NAMALWA (cell line): ENCODE measurements at regions not wholly inside any gene's neighbourhood (a gene's known extent, or its start where the extent isn't known, plus 50 kb on each side); places are given as distances from the start of the nearest gene placed in this dataset.
"Not testable (repeated sequence)": the region's sequence is repeated elsewhere in the genome, so short reads cannot be mapped to it uniquely, and the experiment has no call there.

Experiments used
- DNase-seq: peaks from one replicate; pipeline ENCODE4 v3.0.0-alpha.2; 2015; ENCODE audit warnings: low spot score

- DNase-seq, result no peak
These were observed 161.7 kb downstream of the SPTSSA start for GRCh38 chr14:34300330-34300729.

DNA sequence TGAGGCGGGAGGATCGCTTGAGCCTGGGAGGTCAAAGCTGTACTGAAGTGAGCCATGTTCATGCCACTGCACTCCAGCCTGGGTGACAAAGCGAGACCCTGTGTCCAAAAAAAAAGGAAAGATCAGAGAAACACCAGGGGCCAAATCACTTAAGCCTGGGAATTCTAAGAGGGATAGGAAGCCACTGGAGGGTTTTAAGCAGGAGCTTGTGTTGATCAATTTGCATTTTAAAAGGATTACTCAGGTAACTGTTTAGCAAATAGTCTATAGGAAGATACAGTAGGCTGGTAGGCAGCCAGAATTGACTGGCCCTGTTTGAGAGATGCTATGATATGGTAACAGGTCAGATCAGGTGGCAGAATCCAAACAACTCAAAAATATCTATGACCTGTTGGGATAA, 162.7 kb downstream of the SPTSSA start:
- no peak for DNase-seq

GRCh38 chr14:34297786-34298520, 164.1 kb downstream of the SPTSSA start:
- no peak for DNase-seq

DNA sequence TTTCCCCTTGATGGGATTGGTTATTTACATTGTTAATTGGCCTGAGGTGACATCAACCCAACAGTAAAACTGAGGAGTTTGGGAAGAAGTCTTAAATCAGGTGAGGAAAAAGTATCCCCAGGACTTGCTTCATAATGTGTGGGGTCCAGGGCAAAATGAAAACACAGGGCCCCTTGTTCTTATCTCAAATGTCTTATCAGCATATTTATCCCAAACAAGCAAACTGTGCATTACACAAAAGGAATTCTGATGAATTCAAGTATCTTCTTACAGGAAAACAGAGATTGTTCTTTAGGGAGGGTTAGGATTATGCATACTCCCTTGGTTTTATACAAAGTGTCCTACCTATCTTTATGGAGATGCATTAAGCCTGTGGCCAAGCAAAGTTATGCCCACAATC, 178.4 kb downstream of the SPTSSA start:
- DNase-seq, result no peak

- DNase-seq, result no peak
These were observed 184.8 kb downstream of the SPTSSA start for GRCh38 chr14:34277191-34277590.

DNA sequence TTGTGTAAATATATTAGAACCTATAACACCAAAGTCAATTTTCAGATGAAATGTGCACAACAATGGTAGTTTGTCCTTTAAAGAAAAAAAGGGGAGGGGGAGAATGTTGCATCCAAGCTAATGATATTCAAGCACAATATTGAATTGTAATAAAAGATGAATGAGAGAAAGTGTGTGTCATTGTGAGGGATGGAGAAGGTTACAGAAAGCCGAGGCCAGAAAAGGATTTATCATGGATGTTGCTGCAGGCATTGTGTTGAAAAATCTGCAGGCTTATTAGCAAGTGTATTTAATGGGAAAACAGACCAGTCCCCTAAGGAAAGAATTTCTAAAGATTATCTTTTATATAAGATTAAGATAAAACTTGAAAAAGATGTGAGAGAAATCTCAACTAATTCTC, 186.5 kb downstream of the SPTSSA start:
- no peak for DNase-seq

DNA sequence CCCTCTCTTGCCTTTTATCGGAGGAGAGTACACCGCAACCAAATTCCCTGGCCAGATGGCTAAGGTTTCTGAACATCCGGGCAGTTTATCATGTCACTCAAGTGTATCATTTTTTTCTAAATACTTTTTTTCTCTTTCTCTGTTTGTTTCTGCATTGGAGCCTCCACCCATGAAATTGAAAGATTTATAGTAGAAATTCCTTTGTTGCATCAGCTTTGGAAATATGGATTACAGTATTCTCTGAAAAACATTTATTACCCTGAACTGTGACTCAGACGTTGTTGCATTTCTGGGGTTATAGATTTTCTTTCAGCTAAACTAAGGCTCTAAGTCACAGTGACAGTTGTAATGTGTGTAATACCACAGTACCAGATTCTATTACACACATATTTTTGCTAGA, 187.0 kb downstream of the SPTSSA start:
- DNase-seq, result no peak

- DNase-seq, result not testable (repeated sequence)
These were observed 188.3 kb downstream of the SPTSSA start for GRCh38 chr14:34273716-34274115.

DNA sequence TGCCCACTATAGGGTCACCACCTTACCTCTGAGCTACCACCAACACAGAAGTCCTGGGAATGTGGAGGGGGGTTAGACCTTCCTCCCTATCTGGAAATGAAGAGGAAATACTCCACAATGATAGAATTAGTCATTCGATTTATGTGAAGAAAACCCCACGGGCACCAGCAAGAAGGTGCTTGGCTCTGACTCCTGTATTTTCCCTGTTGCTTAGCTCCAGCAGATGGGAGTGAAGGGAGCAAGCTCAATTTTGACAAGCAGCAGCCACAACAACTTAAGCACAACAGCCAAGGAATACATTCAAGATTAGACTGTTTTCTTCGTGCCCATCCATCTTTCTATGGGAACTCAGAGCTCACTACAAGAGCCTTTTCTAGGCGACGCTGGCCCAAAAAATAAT, 191.7 kb downstream of the SPTSSA start:
- no peak for DNase-seq

DNA sequence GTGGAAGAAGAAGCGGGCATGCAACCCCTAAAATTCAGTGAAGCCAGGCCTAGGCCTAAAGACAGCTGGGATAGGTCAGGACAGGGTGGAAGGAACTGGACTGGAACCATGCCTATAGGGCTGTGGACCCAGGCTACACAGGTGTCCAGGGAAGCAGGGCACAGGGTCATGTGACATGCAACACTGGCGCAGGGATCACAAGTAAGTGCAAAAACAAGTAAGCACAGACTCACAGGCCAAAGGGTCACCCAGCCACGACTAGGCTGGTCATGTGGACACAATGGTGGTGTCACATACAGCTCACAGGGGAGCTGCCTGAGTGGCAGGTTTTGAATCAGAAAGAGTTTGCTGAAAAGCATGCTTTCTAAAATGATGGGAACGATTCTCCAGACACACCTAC, 195.7 kb downstream of the SPTSSA start:
- no peak for DNase-seq

DNA sequence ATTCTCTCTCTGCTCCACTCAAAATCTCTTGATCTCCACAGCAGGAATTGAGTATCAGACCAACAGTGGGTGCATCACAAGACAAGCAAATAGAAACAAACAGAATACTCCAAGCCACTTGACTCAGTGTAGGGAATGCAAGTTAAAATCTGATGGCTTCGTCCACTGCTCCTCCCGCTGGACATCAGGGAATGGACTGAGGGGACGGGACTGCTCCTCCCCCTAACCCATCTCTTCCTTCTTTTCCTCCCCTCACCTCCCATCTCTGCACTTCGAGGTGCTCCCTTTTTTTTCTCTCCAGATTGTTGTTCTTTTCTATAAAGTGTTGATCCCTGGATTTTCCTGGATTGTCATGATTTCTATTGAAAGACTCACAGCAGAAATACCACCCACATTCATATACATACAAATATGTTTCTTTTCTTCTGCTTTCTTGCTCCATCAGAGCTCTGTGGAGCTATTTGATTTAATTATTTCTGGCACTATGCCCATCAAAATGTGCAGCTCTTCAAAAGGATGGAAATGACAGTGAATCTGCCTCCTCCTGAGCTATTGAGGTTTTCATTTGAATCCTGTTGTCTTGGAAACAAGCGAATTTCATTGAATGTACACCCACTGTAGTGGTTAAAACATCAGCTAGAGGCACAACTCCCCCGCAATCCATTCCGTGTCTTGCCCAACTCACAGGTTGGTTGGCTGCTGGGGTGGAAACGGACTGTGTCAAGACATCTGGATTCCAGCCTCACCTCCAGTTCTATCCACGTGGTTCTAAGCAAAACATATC, 199.7 kb downstream of the SPTSSA start:
- DNase-seq, result no peak

GRCh38 chr14:34259996-34260395, 202.0 kb downstream of the SPTSSA start:
- DNase-seq, result no peak

DNA sequence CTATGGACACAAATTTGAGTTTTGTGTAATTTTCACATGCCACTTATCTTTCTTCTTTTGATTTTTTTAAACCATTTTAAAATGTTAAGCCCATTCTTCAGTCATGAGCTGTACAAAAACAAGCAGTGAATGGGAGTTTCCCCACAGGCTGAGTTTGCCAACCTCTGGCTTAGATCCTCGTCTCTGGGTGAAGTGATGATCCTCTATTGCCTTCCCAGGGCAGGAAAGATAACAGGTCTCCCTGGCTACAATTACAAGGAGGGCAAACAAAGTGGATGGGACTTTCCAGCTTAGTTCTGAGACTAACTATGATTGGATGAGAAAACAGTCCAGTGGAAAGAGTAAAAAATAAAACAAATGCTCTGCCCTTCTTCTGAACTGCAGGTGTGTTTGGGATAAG, 203.7 kb downstream of the SPTSSA start:
- DNase-seq, result no peak

- no peak for DNase-seq
These were observed 204.5 kb downstream of the SPTSSA start for GRCh38 chr14:34257505-34257904.

GRCh38 chr14:34256223-34256622, 205.8 kb downstream of the SPTSSA start:
- no peak for DNase-seq

DNA sequence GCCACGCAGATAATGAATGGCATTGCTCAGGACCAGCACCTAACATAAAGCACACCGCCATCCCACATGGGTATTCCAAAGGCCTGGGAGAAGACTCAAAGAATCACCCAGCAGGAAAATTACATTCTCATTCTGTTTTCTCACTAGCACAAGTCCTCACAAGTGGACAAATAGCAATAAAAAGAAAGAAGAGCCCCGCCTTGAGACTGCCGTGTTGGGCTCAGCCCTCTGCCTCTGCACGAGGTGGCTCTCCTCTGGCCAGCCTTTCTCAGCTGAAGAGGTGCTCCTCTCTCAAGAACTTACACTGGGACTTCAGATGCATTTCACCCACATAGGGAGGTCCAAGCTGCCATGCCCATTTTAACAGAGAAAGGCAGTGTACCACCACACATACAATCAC, 207.5 kb downstream of the SPTSSA start:
- no peak for DNase-seq

GRCh38 chr14:34254031-34254430, 208.0 kb downstream of the SPTSSA start:
- DNase-seq, result no peak

DNA sequence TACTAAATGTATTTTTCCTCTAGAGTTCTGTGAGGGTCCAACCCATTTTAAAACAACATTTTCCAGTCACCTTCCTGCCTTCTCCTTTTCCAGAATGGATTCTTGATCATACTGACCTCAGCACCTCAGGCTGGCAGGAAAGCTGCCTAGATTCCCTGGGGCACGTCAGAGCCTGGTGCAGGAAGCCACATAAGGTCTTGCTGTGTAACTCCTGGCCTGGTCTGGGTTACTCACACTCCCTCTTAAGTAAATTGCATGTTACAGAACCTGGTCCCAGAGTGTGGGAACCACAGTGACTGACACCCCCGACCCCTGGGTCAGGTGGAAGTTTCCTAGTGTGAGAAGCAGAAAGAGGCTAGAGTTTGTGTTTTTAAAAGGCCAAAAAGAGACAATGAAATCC, 209.8 kb downstream of the SPTSSA start:
- DNase-seq, result no peak

DNA sequence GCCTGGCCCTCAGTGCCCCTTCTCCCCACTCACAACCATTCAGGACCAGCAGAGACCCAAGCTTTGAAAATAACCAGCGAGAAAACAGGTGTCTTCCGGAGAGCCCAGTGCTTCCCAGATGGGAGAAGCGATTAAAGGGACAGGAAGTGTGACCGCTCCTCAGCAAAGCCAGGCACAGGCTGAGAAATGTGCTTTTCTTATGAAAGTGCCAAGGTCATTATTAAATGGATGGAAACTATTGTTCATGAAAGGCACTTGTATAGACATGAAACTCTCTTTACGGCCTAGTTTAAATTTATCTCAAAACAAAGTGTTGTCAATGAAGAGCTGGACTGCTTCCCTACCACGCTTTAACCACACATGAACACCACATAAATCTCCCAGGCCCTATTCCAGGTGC, 210.4 kb downstream of the SPTSSA start:
- no peak for DNase-seq

GRCh38 chr14:34250959-34251358, 211.1 kb downstream of the SPTSSA start:
- DNase-seq, result no peak

GRCh38 chr14:34247605-34248004, 214.4 kb downstream of the SPTSSA start:
- DNase-seq, result no peak

DNA sequence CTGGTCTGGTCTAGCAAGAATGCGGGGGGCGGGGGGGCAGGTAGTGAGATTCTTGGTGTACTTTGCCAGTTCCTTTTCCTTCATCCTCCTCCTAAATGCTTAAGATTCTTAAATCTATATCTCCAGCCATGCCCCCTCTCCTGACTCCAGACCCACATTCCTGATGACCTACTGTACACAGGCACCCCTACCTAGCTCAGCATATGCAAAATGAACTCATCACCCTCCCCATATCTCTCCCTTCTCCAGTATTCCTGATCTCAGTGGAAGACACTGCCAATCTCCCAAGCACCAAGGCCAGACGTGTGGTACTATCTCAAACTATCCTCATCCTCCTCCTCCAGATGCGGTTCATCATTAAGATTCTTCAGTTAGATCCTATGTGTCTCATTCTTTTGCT, 215.8 kb downstream of the SPTSSA start:
- DNase-seq, result no peak

GRCh38 chr14:34243401-34243800, 218.6 kb downstream of the SPTSSA start:
- no peak for DNase-seq

GRCh38 chr14:34243001-34243400, 219.0 kb downstream of the SPTSSA start:
- no peak for DNase-seq
